ENCODE measurements at regions not wholly inside any gene's neighbourhood (a gene's known extent, or its start where the extent isn't known, plus 50 kb on each side); places are given as distances from the start of the nearest gene placed in this dataset.

- H3K36me3 ChIP-seq (ENCODE audit: insufficient read depth, low read length): no peaks in the 10 kb centered on the region
- ChIA-PET CTCF (ENCODE audit: partially characterized antibody) (no interaction called here), POLR2A (ENCODE audit: partially characterized antibody) (no interaction called here)
- intact Hi-C loops (cut with micrococcal nuclease): no loop called here
- Mint-ChIP-seq H3K4me3 (no peak overlapping the region), H3K9me3 (peaks cover 0 to 34% (median 17%) of the 10 kb centered on the region in 8 donors), H3K27me3 (peaks cover 0 to 5% of the 10 kb centered on the region in 2 donors), H3K36me3 (peaks cover 0 to 1% of the 10 kb centered on the region in 2 donors), H3K4me1 (no peaks in the 10 kb centered on the region), H3K27ac (no peak overlapping the region)
- no peak overlapping the region for H3K4me3 ChIP-seq (ENCODE audit: low read length in 2 of 2)
- no peaks in the 10 kb centered on the region for H3K4me1 ChIP-seq (ENCODE audit: insufficient read depth, low read length)
- H3K27ac ChIP-seq (ENCODE audit: low read depth, low read length): no peak overlapping the region
- no peak for DNase-seq
- H3K9me3 ChIP-seq (ENCODE audit: control insufficient read depth in 1 of 2, low read length in 2 of 2): no peaks in the 10 kb centered on the region
- H3K27me3 ChIP-seq (ENCODE audit: insufficient read depth, low read length): no peaks in the 10 kb centered on the region
Observed at GRCh38 chr10:93160140-93160539, 86.4 kb downstream of the CYP26A1 start.

- Mint-ChIP-seq H3K27me3 (peaks cover 0 to 6% of the 10 kb centered on the region in 2 donors), H3K4me3 (no peak overlapping the region), H3K27ac (no peak overlapping the region), H3K36me3 (peaks cover 0 to 1% of the 10 kb centered on the region in 2 donors), H3K9me3 (peaks cover 0 to 27% (median 13%) of the 10 kb centered on the region in 8 donors), H3K4me1 (no peaks in the 10 kb centered on the region)
- H3K9me3 ChIP-seq (ENCODE audit: control insufficient read depth in 1 of 2, low read length in 2 of 2): no peaks in the 10 kb centered on the region
- no peak overlapping the region for H3K4me3 ChIP-seq (ENCODE audit: low read length in 2 of 2)
- no peak for DNase-seq
- H3K36me3 ChIP-seq (ENCODE audit: insufficient read depth, low read length): no peaks in the 10 kb centered on the region
- CTCF ChIA-PET (ENCODE audit: partially characterized antibody): no interaction called here
- intact Hi-C loops (cut with micrococcal nuclease): no loop called here
- H3K27ac ChIP-seq (ENCODE audit: low read depth, low read length): no peak overlapping the region
- no peaks in the 10 kb centered on the region for H3K4me1 ChIP-seq (ENCODE audit: insufficient read depth, low read length)
- H3K27me3 ChIP-seq (ENCODE audit: insufficient read depth, low read length): no peaks in the 10 kb centered on the region
- POLR2A ChIA-PET (ENCODE audit: partially characterized antibody): no interaction called here
Observed at GRCh38 chr10:93160829-93161228, 87.1 kb downstream of the CYP26A1 start.

- H3K4me3 Mint-ChIP-seq: peak overlapping the region in 1 of 8 donors; percentile 53
- peaks cover 0 to 16% (median 9%) of the 10 kb centered on the region in 8 donors for H3K9me3 Mint-ChIP-seq
- ChIA-PET POLR2A (ENCODE audit: partially characterized antibody) (no interaction called here), CTCF (ENCODE audit: partially characterized antibody) (no interaction called here)
- H3K9me3 ChIP-seq (ENCODE audit: control insufficient read depth in 1 of 2, low read length in 2 of 2): no peaks in the 10 kb centered on the region
- H3K4me1 ChIP-seq (ENCODE audit: insufficient read depth, low read length): no peaks in the 10 kb centered on the region
- no peaks in the 10 kb centered on the region for H3K4me1 Mint-ChIP-seq
- no peak for DNase-seq
- H3K4me3 ChIP-seq (ENCODE audit: low read length in 2 of 2): no peak overlapping the region
- no peak overlapping the region for H3K27ac Mint-ChIP-seq
- peaks cover 9 to 14% of the 10 kb centered on the region in 2 donors for H3K27me3 Mint-ChIP-seq
- peaks cover 5% of the 10 kb centered on the region for H3K27me3 ChIP-seq (ENCODE audit: insufficient read depth, low read length)
- H3K36me3 ChIP-seq (ENCODE audit: insufficient read depth, low read length): no peaks in the 10 kb centered on the region
- peaks cover under 1 to 6% of the 10 kb centered on the region in 2 donors for H3K36me3 Mint-ChIP-seq
- intact Hi-C loops (cut with micrococcal nuclease): no loop called here
- H3K27ac ChIP-seq (ENCODE audit: low read depth, low read length): no peak overlapping the region
Observed at GRCh38 chr10:93165367-93165766, 91.7 kb downstream of the CYP26A1 start.

- Mint-ChIP-seq H3K27ac (no peak overlapping the region), H3K4me1 (no peaks in the 10 kb centered on the region), H3K27me3 (peaks cover 9 to 16% of the 10 kb centered on the region in 2 donors), H3K36me3 (peaks cover 1 to 7% of the 10 kb centered on the region in 2 donors), H3K4me3 (no peak overlapping the region), H3K9me3 (peaks cover 0 to 22% (median 15%) of the 10 kb centered on the region in 8 donors)
- H3K4me1 ChIP-seq (ENCODE audit: insufficient read depth, low read length): no peaks in the 10 kb centered on the region
- H3K36me3 ChIP-seq (ENCODE audit: insufficient read depth, low read length): no peaks in the 10 kb centered on the region
- H3K4me3 ChIP-seq (ENCODE audit: low read length in 2 of 2): no peak overlapping the region
- no peak for DNase-seq
- H3K27me3 ChIP-seq (ENCODE audit: insufficient read depth, low read length): peaks cover 5% of the 10 kb centered on the region
- no peaks in the 10 kb centered on the region for H3K9me3 ChIP-seq (ENCODE audit: control insufficient read depth in 1 of 2, low read length in 2 of 2)
- ChIA-PET CTCF (ENCODE audit: partially characterized antibody) (no interaction called here), POLR2A (ENCODE audit: partially characterized antibody) (no interaction called here)
- intact Hi-C loops (cut with micrococcal nuclease): no loop called here
- no peak overlapping the region for H3K27ac ChIP-seq (ENCODE audit: low read depth, low read length)
Observed at GRCh38 chr10:93166134-93166533, 92.4 kb downstream of the CYP26A1 start.

- intact Hi-C loops (cut with micrococcal nuclease): no loop called here
- no peaks in the 10 kb centered on the region for H3K27me3 ChIP-seq (ENCODE audit: insufficient read depth, low read length)
- no peaks in the 10 kb centered on the region for H3K9me3 ChIP-seq (ENCODE audit: control insufficient read depth in 1 of 2, low read length in 2 of 2)
- ChIA-PET CTCF (ENCODE audit: partially characterized antibody) (no interaction called here), POLR2A (ENCODE audit: partially characterized antibody) (no interaction called here)
- Mint-ChIP-seq H3K27ac (no peak overlapping the region), H3K4me1 (no peaks in the 10 kb centered on the region), H3K27me3 (peaks cover 8 to 11% of the 10 kb centered on the region in 2 donors), H3K36me3 (peaks cover 1 to 7% of the 10 kb centered on the region in 2 donors), H3K4me3 (no peak overlapping the region), H3K9me3 (peaks cover 0 to 25% (median 18%) of the 10 kb centered on the region in 8 donors)
- no peaks in the 10 kb centered on the region for H3K4me1 ChIP-seq (ENCODE audit: insufficient read depth, low read length)
- no peak overlapping the region for H3K27ac ChIP-seq (ENCODE audit: low read depth, low read length)
- DNase-seq: no peak
- H3K4me3 ChIP-seq (ENCODE audit: low read length in 2 of 2): no peak overlapping the region
- H3K36me3 ChIP-seq (ENCODE audit: insufficient read depth, low read length): no peaks in the 10 kb centered on the region
Observed at GRCh38 chr10:93171837-93172236, 98.1 kb downstream of the CYP26A1 start.

- CTCF ChIA-PET (ENCODE audit: partially characterized antibody): interaction anchor here (1.6 kb wide), 1 partner anchor 22 kb away, joined by 4 read pairs; no protein-coding TSS in a partner anchor
Observed at GRCh38 chr10:93173967-93174845, 100.5 kb downstream of the CYP26A1 start.

GRCh38 chr10:93175490-93175889, 101.8 kb downstream of the CYP26A1 start:
- POLR2A ChIA-PET (ENCODE audit: partially characterized antibody): no interaction called here
- H3K36me3 ChIP-seq (ENCODE audit: insufficient read depth, low read length): no peaks in the 10 kb centered on the region
- no peaks in the 10 kb centered on the region for H3K27me3 ChIP-seq (ENCODE audit: insufficient read depth, low read length)
- H3K27ac ChIP-seq (ENCODE audit: low read depth, low read length): no peak overlapping the region
- CTCF ChIA-PET (ENCODE audit: partially characterized antibody): interaction anchor here (0.8 kb wide), 1 partner anchor 116 kb away, joined by 4 read pairs; no protein-coding TSS in a partner anchor
- DNase-seq: no peak
- no peak overlapping the region for H3K4me3 Mint-ChIP-seq
- H3K9me3 ChIP-seq (ENCODE audit: control insufficient read depth in 1 of 2, low read length in 2 of 2): no peaks in the 10 kb centered on the region
- H3K4me1 Mint-ChIP-seq: no peaks in the 10 kb centered on the region
- peaks cover 0 to 12% (median 7%) of the 10 kb centered on the region in 8 donors for H3K9me3 Mint-ChIP-seq
- H3K4me1 ChIP-seq (ENCODE audit: insufficient read depth, low read length): no peaks in the 10 kb centered on the region
- no peak overlapping the region for H3K4me3 ChIP-seq (ENCODE audit: low read length in 2 of 2)
- peaks cover 2 to 6% of the 10 kb centered on the region in 2 donors for H3K27me3 Mint-ChIP-seq
- intact Hi-C loops (cut with micrococcal nuclease): no loop called here
- peaks cover 0 to under 1% of the 10 kb centered on the region in 2 donors for H3K36me3 Mint-ChIP-seq
- no peak overlapping the region for H3K27ac Mint-ChIP-seq

More at GRCh38 chr10:93173967-93174845, 100.5 kb downstream of the CYP26A1 start:
- Histone ChIP-seq H3K4me1 (ENCODE audit: insufficient read depth, low read length) (no peaks in the 10 kb centered on the region), H3K27ac (ENCODE audit: low read depth, low read length) (no peak overlapping the region), H3K4me3 (ENCODE audit: low read length in 2 of 2) (no peak overlapping the region), H3K27me3 (ENCODE audit: insufficient read depth, low read length) (no peaks in the 10 kb centered on the region), H3K9me3 (ENCODE audit: control insufficient read depth in 1 of 2, low read length in 2 of 2) (no peaks in the 10 kb centered on the region), H3K36me3 (ENCODE audit: insufficient read depth, low read length) (no peaks in the 10 kb centered on the region)
- H3K4me3 Mint-ChIP-seq: no peak overlapping the region
- H3K4me1 Mint-ChIP-seq: no peaks in the 10 kb centered on the region
- H3K27ac Mint-ChIP-seq: no peak overlapping the region
- peaks cover 1 to 7% of the 10 kb centered on the region in 2 donors for H3K36me3 Mint-ChIP-seq
- H3K9me3 Mint-ChIP-seq: peaks cover 0 to 20% (median 15%) of the 10 kb centered on the region in 8 donors
- intact Hi-C loops (cut with micrococcal nuclease): no loop called here
- POLR2A ChIA-PET (ENCODE audit: partially characterized antibody): no interaction called here
- no peak for DNase-seq
- H3K27me3 Mint-ChIP-seq: peaks cover 2 to 7% of the 10 kb centered on the region in 2 donors
